ENCODE measurements at regions not wholly inside any gene's neighbourhood (a gene's known extent, or its start where the extent isn't known, plus 50 kb on each side); places are given as distances from the start of the nearest gene placed in this dataset.
"Not testable (repeated sequence)": the region's sequence is repeated elsewhere in the genome, so short reads cannot be mapped to it uniquely, and the experiment has no call there.

DNA sequence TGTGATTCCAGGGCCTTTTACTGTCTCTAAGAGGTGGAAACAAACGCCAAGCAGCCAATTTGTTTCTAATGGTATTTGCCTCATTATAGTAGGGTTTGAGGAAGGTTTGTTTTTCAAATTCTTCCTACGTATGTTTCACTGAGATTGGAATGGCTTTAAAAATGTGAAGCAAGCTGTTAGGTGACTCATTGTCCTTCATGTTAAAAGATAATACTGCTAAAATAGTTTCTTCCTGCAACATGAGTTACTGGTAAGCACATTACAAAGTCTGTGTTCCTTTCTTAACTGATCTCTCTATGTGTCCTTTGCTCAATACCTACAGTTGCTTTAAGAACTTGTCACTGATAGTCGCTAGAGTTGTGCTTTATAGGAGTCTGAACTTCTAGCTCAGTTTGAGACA lies 1183.9 kb downstream of the RPA4 start:
- no peaks in the 10 kb centered on the region for H3K36me3 Mint-ChIP-seq
- no peaks in the 10 kb centered on the region for H3K27me3 Mint-ChIP-seq
- H3K27ac Mint-ChIP-seq = no peak overlapping the region
- peaks cover 3% of the 10 kb centered on the region for H3K9me3 Mint-ChIP-seq
- H3K4me1 Mint-ChIP-seq = no peaks in the 10 kb centered on the region
- DNase-seq (no peak), ATAC-seq (ENCODE audit: low read depth) (no peak)
- POLR2A ChIA-PET = no interaction called here
- no peak overlapping the region for H3K4me3 Mint-ChIP-seq

DNA sequence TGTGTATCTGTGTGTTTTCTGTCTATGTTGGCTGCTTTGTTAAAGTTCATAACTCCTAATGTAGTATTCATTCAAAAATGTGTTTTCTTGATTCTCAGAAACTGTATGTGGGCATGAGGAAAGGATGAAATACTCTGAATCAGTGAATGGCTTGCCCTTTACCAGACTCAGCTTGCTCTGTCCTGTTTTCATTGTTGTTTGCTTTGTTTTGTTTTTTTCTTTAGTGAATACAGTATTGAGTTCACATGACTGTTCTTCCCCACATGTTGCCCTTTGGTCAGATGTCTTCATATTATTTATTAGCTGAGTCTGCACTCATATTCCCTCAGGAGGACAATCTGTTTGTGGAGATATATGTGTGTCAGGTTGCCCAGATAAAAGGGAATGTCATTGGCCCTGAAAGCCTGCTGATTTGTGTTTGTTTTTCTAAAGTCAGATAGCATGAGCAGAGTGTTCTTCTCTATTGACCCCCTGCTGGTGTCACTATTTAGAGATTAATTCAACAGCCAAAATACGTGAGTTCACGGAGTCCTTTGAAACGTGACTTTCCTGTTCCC lies 1184.4 kb downstream of the RPA4 start:
- Mint-ChIP-seq H3K27ac (no peak overlapping the region), H3K27me3 (no peaks in the 10 kb centered on the region), H3K4me1 (no peaks in the 10 kb centered on the region), H3K36me3 (no peaks in the 10 kb centered on the region), H3K9me3 (peaks cover 2% of the 10 kb centered on the region), H3K4me3 (no peak overlapping the region)
- POLR2A ChIA-PET = no interaction called here
- ATAC-seq (ENCODE audit: low read depth) = no peak
- no peak for DNase-seq

DNA sequence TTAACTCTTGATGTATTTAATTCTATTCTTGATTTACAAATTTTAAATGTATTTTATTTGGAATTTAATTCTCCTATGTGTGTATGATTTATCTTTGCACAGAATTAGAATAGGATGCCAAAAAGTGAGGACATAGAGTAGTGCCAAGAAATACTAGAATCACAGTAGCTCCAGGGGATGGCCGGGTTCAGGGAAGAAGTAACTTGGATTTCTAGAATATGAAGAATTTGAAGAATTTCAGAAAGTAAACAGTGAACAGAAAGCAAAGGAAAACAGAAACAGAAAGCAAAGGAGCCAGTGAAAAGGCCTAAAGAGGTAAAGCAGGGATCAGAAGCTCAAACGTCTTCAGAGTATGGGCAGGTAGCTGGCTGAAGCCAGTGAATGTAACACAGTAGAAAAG lies 1187.6 kb downstream of the RPA4 start:
- Mint-ChIP-seq H3K4me1 (no peaks in the 10 kb centered on the region), H3K27me3 (no peaks in the 10 kb centered on the region), H3K27ac (no peak overlapping the region), H3K36me3 (no peaks in the 10 kb centered on the region), H3K4me3 (no peak overlapping the region), H3K9me3 (no peaks in the 10 kb centered on the region)
- DNase-seq = no peak
- ATAC-seq (ENCODE audit: low read depth) = no peak
- POLR2A ChIA-PET = no interaction called here

DNA sequence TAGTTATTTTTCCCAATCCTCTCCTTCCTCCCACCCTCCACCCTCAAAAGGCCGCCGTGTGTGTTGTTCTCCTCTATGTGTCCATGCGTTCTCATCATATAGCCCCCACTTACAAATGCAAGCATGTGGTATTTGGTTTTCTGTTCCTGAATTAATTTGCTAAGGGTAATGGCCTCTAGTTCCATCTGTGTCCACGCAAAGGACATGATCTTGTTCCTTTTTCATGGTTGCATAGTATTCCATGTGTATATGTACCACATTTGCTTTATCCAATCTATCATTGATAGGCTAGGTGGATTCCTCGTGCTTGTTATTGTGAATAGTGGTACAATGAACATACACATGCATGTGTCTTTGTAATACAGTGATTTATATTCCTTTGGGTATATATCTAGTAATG lies 1193.7 kb downstream of the RPA4 start:
- ATAC-seq (ENCODE audit: low read depth) (no peak), DNase-seq (no peak)
- POLR2A ChIA-PET = no interaction called here
- Mint-ChIP-seq H3K4me1 (no peaks in the 10 kb centered on the region), H3K9me3 (no peaks in the 10 kb centered on the region), H3K4me3 (no peak overlapping the region), H3K36me3 (no peaks in the 10 kb centered on the region), H3K27me3 (no peaks in the 10 kb centered on the region), H3K27ac (no peak overlapping the region)

DNA sequence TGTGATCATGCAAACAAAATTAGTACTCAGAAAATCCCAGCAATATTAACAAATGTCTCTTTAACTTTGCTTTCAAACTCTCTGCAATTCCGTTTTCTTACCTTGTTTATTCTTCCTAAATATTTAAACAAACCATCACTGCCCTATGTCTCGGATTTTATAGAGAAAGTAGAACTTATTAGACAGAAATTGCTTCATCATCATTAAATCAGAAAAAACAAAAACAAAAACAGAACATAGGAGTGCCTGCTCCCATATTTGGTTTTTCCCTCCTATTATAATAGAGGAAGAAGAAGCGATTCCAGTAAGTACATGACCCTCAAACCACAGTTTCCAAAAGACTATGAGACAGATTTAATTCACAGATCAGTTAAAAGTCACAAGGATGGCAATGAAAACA lies 1228.0 kb downstream of the RPA4 start:
- Mint-ChIP-seq H3K27ac (no peak overlapping the region), H3K36me3 (no peaks in the 10 kb centered on the region), H3K4me1 (no peaks in the 10 kb centered on the region), H3K27me3 (no peaks in the 10 kb centered on the region), H3K4me3 (no peak overlapping the region), H3K9me3 (no peaks in the 10 kb centered on the region)
- POLR2A ChIA-PET = no interaction called here
- ATAC-seq (ENCODE audit: low read depth) (no peak), DNase-seq (no peak)

GRCh38 chrX:98114021-98114420 lies 1230.3 kb downstream of the RPA4 start:
- Mint-ChIP-seq H3K36me3 (no peaks in the 10 kb centered on the region), H3K4me1 (no peaks in the 10 kb centered on the region), H3K27ac (no peak overlapping the region), H3K27me3 (no peaks in the 10 kb centered on the region), H3K4me3 (no peak overlapping the region), H3K9me3 (no peaks in the 10 kb centered on the region)
- ATAC-seq (ENCODE audit: low read depth) = no peak
- POLR2A ChIA-PET = no interaction called here
- DNase-seq = no peak

DNA sequence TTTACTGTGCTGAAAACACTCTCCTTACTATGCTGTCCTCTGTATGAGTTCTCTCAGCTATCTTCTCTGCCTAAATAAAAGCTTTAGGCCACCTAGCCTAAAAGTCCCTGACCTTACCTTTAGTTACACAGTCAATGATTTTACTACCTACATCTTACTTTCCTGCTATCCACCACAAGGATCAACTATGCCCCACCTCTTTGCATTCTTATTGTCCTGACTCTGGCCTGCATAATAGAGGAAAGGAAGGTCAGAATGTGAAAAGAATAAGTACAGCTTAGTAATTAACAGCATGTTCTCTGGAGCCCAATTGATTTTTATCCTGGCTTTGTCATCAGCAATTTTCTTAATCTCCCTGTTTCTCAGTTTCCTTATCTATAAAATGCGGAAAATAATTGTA lies 1257.8 kb downstream of the RPA4 start:
- no peak overlapping the region for H3K27ac Mint-ChIP-seq
- DNase-seq (no peak), ATAC-seq (ENCODE audit: low read depth) (no peak)
- POLR2A ChIA-PET = no interaction called here
- H3K36me3 Mint-ChIP-seq = no peaks in the 10 kb centered on the region
- H3K27me3 Mint-ChIP-seq = no peaks in the 10 kb centered on the region
- H3K9me3 Mint-ChIP-seq = peaks cover 4% of the 10 kb centered on the region
- H3K4me3 Mint-ChIP-seq = no peak overlapping the region
- no peaks in the 10 kb centered on the region for H3K4me1 Mint-ChIP-seq

- no peaks in the 10 kb centered on the region for H3K9me3 Mint-ChIP-seq
- no peak overlapping the region for H3K27ac Mint-ChIP-seq
- no peaks in the 10 kb centered on the region for H3K27me3 Mint-ChIP-seq
- no peak for ATAC-seq (ENCODE audit: low read depth)
- H3K4me3 Mint-ChIP-seq = no peak overlapping the region
- no peaks in the 10 kb centered on the region for H3K36me3 Mint-ChIP-seq
- H3K4me1 Mint-ChIP-seq = no peaks in the 10 kb centered on the region
- DNase-seq = no peak
- POLR2A ChIA-PET = no interaction called here
These were observed 1307.3 kb downstream of the RPA4 start for GRCh38 chrX:98191003-98191402.

DNA sequence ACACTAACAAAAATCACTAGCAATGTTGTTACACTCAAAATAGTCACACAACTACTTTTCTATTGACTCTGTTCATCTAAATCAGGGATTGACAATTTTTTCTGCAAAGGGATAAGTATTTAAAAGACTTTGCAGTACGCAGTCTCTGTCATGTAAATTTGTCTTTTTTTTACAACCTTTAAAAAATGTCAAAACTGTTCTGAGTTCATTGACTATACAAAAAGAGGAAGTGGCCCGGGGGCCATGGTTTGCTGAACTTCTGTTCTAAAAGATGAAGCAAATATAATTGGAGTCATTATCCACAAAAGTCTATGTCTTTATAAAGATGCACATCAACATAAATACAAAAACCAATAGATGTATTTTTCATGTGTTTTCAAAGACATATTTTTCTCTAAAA lies 1310.3 kb downstream of the RPA4 start:
- Mint-ChIP-seq H3K27me3 (no peaks in the 10 kb centered on the region), H3K27ac (no peak overlapping the region), H3K9me3 (peaks cover 2% of the 10 kb centered on the region), H3K4me1 (no peaks in the 10 kb centered on the region), H3K36me3 (no peaks in the 10 kb centered on the region), H3K4me3 (no peak overlapping the region)
- DNase-seq (no peak), ATAC-seq (ENCODE audit: low read depth) (no peak)
- POLR2A ChIA-PET = no interaction called here

GRCh38 chrX:98203800-98204199 lies 1320.1 kb downstream of the RPA4 start:
- no peak overlapping the region for H3K27ac Mint-ChIP-seq
- H3K27me3 Mint-ChIP-seq = no peaks in the 10 kb centered on the region
- ATAC-seq (ENCODE audit: low read depth) = no peak
- no peaks in the 10 kb centered on the region for H3K4me1 Mint-ChIP-seq
- no peaks in the 10 kb centered on the region for H3K36me3 Mint-ChIP-seq
- DNase-seq = no peak
- POLR2A ChIA-PET = no interaction called here
- H3K9me3 Mint-ChIP-seq = peaks cover under 1% of the 10 kb centered on the region
- H3K4me3 Mint-ChIP-seq = no peak overlapping the region

- ATAC-seq (ENCODE audit: low read depth) (no peak), DNase-seq (no peak)
- no peaks in the 10 kb centered on the region for H3K36me3 Mint-ChIP-seq
- H3K4me3 Mint-ChIP-seq = no peak overlapping the region
- H3K4me1 Mint-ChIP-seq = no peaks in the 10 kb centered on the region
- H3K27ac Mint-ChIP-seq = no peak overlapping the region
- H3K27me3 Mint-ChIP-seq = no peaks in the 10 kb centered on the region
- POLR2A ChIA-PET = no interaction called here
- peaks cover 3% of the 10 kb centered on the region for H3K9me3 Mint-ChIP-seq
These were observed 1324.2 kb downstream of the RPA4 start for GRCh38 chrX:98207947-98208346.

- Mint-ChIP-seq H3K9me3 (no peaks in the 10 kb centered on the region), H3K4me3 (no peak overlapping the region), H3K4me1 (no peaks in the 10 kb centered on the region), H3K36me3 (no peaks in the 10 kb centered on the region), H3K27me3 (no peaks in the 10 kb centered on the region), H3K27ac (no peak overlapping the region)
- DNase-seq (no peak), ATAC-seq (ENCODE audit: low read depth) (no peak)
- POLR2A ChIA-PET = no interaction called here
These were observed 1347.3 kb downstream of the RPA4 start for GRCh38 chrX:98231003-98231402.

DNA sequence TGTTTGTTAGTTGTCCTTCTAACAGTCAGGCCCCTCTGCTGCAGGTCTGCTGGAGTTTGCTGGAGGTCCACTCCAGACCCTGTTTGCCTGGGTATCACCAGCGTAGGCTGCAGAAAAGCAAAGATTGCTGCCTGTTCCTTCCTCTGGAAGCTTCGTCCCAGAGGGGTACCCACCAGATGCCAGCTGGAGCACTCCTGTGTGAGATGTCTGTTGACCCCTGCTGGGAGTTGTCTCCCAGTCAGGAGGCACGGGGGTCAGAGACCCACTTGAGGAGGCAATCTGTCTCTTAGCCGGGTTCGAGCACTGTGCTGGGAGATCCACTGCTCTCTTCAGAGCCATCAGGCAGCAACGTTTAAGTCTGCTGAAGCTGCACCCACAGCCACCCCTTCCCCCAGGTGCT lies 1356.4 kb downstream of the RPA4 start:
- H3K27ac Mint-ChIP-seq; H3K27me3 Mint-ChIP-seq; DNase-seq; H3K4me1 Mint-ChIP-seq; H3K4me3 Mint-ChIP-seq; ATAC-seq (ENCODE audit: low read depth); H3K36me3 Mint-ChIP-seq; POLR2A ChIA-PET; H3K9me3 Mint-ChIP-seq: not testable (repeated sequence)

DNA sequence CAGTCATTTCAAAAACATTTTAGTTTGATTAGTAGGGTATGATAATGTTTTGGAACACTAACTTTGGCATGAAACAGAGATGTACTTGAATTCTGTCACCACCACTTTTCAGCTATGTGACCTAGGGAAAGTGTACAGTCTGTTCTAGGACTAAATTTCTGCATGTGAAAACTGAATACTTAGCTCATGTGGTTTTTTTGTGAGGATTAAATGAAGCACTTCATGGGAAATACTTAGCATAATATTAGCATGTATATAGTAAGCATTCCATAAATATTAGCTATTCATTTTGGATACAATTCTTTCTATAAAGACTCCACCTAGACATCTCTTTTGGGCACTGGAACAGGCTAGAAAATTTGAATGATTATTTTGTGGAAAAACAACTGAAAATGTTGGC lies 1379.4 kb downstream of the RPA4 start:
- no peak for DNase-seq
- Mint-ChIP-seq H3K9me3 (no peaks in the 10 kb centered on the region), H3K27me3 (no peaks in the 10 kb centered on the region), H3K4me3 (no peak overlapping the region), H3K27ac (no peak overlapping the region), H3K36me3 (no peaks in the 10 kb centered on the region), H3K4me1 (no peaks in the 10 kb centered on the region)
- no peak for ATAC-seq (ENCODE audit: low read depth)
- POLR2A ChIA-PET = no interaction called here

DNA sequence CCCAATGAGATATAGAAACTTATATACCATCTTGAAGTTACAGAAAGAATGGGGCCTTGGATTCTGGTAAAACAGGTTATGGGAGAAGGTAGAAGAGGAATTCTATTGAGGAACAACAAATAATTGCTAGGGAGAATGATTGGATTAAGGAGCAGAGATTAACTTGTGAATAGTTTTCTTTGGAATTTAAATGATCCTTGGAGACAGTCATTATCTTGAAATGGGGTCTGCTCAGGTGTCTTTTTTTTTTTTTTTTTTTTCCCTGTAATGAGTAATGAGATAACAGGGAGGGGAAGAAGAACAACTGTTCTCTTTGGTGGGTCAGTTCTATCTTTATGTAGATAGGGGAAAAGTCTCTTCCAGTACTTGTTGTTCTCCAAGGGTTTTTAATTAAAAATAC lies 1406.0 kb downstream of the RPA4 start:
- no peaks in the 10 kb centered on the region for H3K4me1 Mint-ChIP-seq
- no peak overlapping the region for H3K4me3 Mint-ChIP-seq
- H3K9me3 Mint-ChIP-seq = peaks cover 1% of the 10 kb centered on the region
- no peaks in the 10 kb centered on the region for H3K36me3 Mint-ChIP-seq
- DNase-seq = no peak
- H3K27me3 Mint-ChIP-seq = no peaks in the 10 kb centered on the region
- POLR2A ChIA-PET = no interaction called here
- no peak for ATAC-seq (ENCODE audit: low read depth)
- no peak overlapping the region for H3K27ac Mint-ChIP-seq
